Pancreas (tissue), 10 donors: ENCODE measurements at regions not wholly inside any gene's neighbourhood (a gene's known extent, or its start where the extent isn't known, plus 50 kb on each side); places are given as distances from the start of the nearest gene placed in this dataset.

Experiments
- ATAC-seq, 4 donors: fragments of 200-7000 bp; cut with Tn5 transposase; one replicate each; pipeline versions ENCODE4 v1.8.0 to v1.9.1; 2020; ENCODE audit warnings: mild to moderate bottlenecking in 4 of 4, moderate library complexity in 4 of 4
- DNase-seq, 6 donors: peaks; one replicate each; pipeline ENCODE4 v3.0.0-alpha.2; 2020
- FAIRE-seq: peaks from 2 replicates; lab custom pipeline; 2012; peaks lifted over from hg19 to GRCh38; lab: Jason Lieb, UNC
- H3K27ac ChIP-seq, 4 donors: fragments of 200-600 bp; sonication (generic); 1 replicate in 3 of 4; 2 replicates in 1 of 4; pipeline versions ENCODE4 v1.5.0 to v1.8.0; 2020
- H3K27me3 ChIP-seq, 4 donors: fragments of 200-600 bp; one replicate each; pipeline ENCODE4 v1.8.0; 2021
- H3K36me3 ChIP-seq, 3 donors: fragments of 200-600 bp; sonication (generic) in 1 of 3; one replicate each; pipeline versions ENCODE4 v1.5.0 to v1.8.0; 2020 to 2021
- H3K4me1 ChIP-seq, 3 donors: fragments of 200-600 bp; one replicate each; pipeline ENCODE4 v1.8.0; 2021
- H3K4me3 ChIP-seq, 4 donors: fragments of 200-600 bp; sonication (generic) in 2 of 4; one replicate each; pipeline versions ENCODE4 v1.5.0 to v1.8.0; 2020 to 2021
- H3K9me3 ChIP-seq, 4 donors: fragments of 200-600 bp; one replicate each; pipeline ENCODE4 v1.8.0; 2021
- WGBS, 2 donors: extraction: QIAGEN DNeasy Blood & Tissue Kit; methylation state at CpG; one replicate each; pipeline ENCODE4 v1.1.7; 2013; 5-methylcytosine and 5-hydroxymethylcytosine counted together
- intact Hi-C, 3 donors: fragments of 100-400 bp; cut with DNase I; formaldehyde crosslinking; loops; one replicate each; pipeline versions ENCODE4 v1.11.1 to v1.14.2; 2022
- TF ChIP-seq, protein P1 (sequence below), 4 donors: fragments of 200-600 bp; sonication (generic) in 3 of 4; IDR thresholded peaks; one replicate each; pipeline versions ENCODE4 v1.5.0 to v1.8.0; 2021; ENCODE audit warnings: antibody characterized with exemption in 4 of 4
- donor health status: healthy with polysubstance abuse.
- donor health status: DM: no; HTN: no; CAD: no; lungs with moderate emphysema.
- donor health status: DM: no; HTN: no; CAD: no.
- donor health status: control.
- donor health status: control.
- donor health status: Bipolar disorder and iron deficiency.
- donor health status: DM: yes; HTN: yes; CAD: no.
- donor health status: DM: no; HTN: no; CAD: no.
- donor health status: DM: no; HTN: no; CAD: no.
- donor health status: DM: yes; HTN: yes; CAD: no.

DNA sequence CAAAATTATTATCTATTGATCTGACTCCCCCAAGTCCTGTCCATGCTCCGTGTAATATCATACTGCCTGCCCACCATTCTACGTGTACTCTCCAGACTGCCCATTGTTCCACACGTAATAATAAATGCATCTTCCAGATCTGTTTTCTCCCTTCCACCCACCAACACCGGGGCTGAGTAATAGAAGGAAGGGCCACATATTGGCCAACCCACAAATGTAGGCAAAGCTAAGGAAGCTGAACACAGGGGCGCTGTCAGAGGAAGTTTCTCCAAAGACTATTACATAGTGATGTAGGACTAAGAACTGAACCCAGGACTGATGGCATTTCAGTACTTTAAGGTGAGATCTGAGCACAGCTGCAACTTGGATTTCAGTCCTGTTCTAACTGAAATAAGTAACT is 135.8 kb upstream of the GUCY1A1 start:
- Histone ChIP-seq H3K4me3 (no peak overlapping the region), H3K9me3 (no peaks in the 10 kb centered on the region), H3K36me3 (no peaks in the 10 kb centered on the region), H3K4me1 (peaks cover 0 to 6% (median 0%) of the 10 kb centered on the region in 3 donors), H3K27me3 (no peaks in the 10 kb centered on the region), H3K27ac (no peak overlapping the region)
- TF ChIP-seq, protein P1, sequence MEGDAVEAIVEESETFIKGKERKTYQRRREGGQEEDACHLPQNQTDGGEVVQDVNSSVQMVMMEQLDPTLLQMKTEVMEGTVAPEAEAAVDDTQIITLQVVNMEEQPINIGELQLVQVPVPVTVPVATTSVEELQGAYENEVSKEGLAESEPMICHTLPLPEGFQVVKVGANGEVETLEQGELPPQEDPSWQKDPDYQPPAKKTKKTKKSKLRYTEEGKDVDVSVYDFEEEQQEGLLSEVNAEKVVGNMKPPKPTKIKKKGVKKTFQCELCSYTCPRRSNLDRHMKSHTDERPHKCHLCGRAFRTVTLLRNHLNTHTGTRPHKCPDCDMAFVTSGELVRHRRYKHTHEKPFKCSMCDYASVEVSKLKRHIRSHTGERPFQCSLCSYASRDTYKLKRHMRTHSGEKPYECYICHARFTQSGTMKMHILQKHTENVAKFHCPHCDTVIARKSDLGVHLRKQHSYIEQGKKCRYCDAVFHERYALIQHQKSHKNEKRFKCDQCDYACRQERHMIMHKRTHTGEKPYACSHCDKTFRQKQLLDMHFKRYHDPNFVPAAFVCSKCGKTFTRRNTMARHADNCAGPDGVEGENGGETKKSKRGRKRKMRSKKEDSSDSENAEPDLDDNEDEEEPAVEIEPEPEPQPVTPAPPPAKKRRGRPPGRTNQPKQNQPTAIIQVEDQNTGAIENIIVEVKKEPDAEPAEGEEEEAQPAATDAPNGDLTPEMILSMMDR (IDR thresholded peaks at IDR 0.05) = no peak
- 59 to 68% methylated on average over 5 of the region's 5 CpGs for WGBS, 2 donors
- intact Hi-C loops = no loop called here
- DNase-seq (no peak), FAIRE-seq (no peak), ATAC-seq (no peak)

GRCh38 chr4:155530290-155530689 is 136.4 kb upstream of the GUCY1A1 start:
- H3K27me3 ChIP-seq = no peaks in the 10 kb centered on the region
- TF ChIP-seq, protein P1 (IDR thresholded peaks at IDR 0.05) = no peak
- intact Hi-C loops = no loop called here
- no peak overlapping the region for H3K4me3 ChIP-seq
- no peaks in the 10 kb centered on the region for H3K36me3 ChIP-seq
- DNase-seq = no peak
- 24 to 30% methylated on average over 3 of the region's 3 CpGs for WGBS, 2 donors
- H3K4me1 ChIP-seq = peaks cover 0 to 6% (median 0%) of the 10 kb centered on the region in 3 donors
- ATAC-seq = peak in 2 of 4 donors; percentile 39 to 46
- H3K27ac ChIP-seq = no peak overlapping the region
- FAIRE-seq = no peak
- H3K9me3 ChIP-seq = no peaks in the 10 kb centered on the region

DNA sequence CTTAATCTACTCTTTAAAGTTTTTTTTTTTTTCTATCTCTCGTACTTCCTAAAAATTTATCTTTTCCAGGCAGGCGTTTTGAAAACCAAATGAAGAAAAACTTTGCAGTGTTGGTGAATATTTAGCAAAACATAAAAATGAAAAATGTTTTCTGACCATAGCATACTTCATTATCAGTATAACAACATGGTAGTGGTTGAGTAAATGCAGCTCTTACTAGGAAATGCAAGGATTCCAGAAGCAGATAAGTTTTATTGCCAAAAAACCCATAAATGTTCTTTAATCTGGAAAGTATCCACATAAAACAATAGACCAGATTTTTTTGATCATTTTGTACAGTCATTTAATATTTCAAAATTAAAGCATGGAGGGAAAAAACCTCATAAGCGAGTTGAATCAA is 136.9 kb upstream of the GUCY1A1 start:
- peak; percentile 67 for FAIRE-seq
- no peak for ATAC-seq
- Histone ChIP-seq H3K4me3 (no peak overlapping the region), H3K9me3 (no peaks in the 10 kb centered on the region), H3K27me3 (no peaks in the 10 kb centered on the region), H3K4me1 (peaks cover 0 to 6% (median 0%) of the 10 kb centered on the region in 3 donors), H3K27ac (no peak overlapping the region), H3K36me3 (no peaks in the 10 kb centered on the region)
- no peak for DNase-seq
- TF ChIP-seq, protein P1 (IDR thresholded peaks at IDR 0.05) = no peak
- 67 to 78% methylated on average over 3 of the region's 3 CpGs for WGBS, 2 donors
- intact Hi-C loops = no loop called here

DNA sequence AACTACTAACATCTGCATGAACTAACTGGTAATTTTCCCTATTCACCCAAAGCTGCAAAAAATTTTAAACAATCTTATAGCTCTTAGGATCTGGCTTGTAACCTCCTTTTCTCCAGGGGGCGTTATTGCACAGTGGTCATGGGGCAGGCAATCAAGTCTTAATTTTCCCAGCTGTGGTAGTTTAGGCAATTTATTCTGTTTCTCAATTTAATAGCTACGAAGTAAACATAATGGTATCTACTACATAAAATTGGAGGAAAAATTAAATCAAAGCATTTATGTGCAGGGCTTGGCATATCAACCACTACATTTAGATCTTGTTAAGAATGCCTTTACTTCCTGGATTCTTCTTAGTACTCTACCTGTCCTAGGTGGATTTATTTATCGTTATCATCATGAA is 137.4 kb upstream of the GUCY1A1 start:
- 54 to 67% methylated on average over 3 of the region's 3 CpGs for WGBS, 2 donors
- no peaks in the 10 kb centered on the region for H3K27me3 ChIP-seq
- no peak for FAIRE-seq
- DNase-seq = no peak
- TF ChIP-seq, protein P1 (IDR thresholded peaks at IDR 0.05) = no peak
- intact Hi-C loops = no loop called here
- H3K4me3 ChIP-seq = no peak overlapping the region
- ATAC-seq = no peak
- H3K9me3 ChIP-seq = no peaks in the 10 kb centered on the region
- H3K36me3 ChIP-seq = no peaks in the 10 kb centered on the region
- no peak overlapping the region for H3K27ac ChIP-seq
- H3K4me1 ChIP-seq = peaks cover 0 to 6% (median 0%) of the 10 kb centered on the region in 3 donors

GRCh38 chr4:155526452-155527169 is 140.0 kb upstream of the GUCY1A1 start:
- Histone ChIP-seq H3K4me3 (no peak overlapping the region), H3K36me3 (no peaks in the 10 kb centered on the region), H3K27ac (peak overlapping the region in 1 of 4 donors; percentile 38), H3K27me3 (no peaks in the 10 kb centered on the region), H3K9me3 (no peaks in the 10 kb centered on the region), H3K4me1 (peaks cover 0 to 6% (median 0%) of the 10 kb centered on the region in 3 donors)
- 44 to 47% methylated on average over 8 of the region's 8 CpGs for WGBS, 2 donors
- intact Hi-C loops = no loop called here
- TF ChIP-seq, protein P1 (IDR thresholded peaks at IDR 0.05) = no peak
- ATAC-seq (peak in 2 of 4 donors; percentile 57 to 66), FAIRE-seq (peak; percentile 5), DNase-seq (no peak)
